Neural crest cell (in vitro differentiated cells): ENCODE measurements at regions not wholly inside any gene's neighbourhood (a gene's known extent, or its start where the extent isn't known, plus 50 kb on each side); places are given as distances from the start of the nearest gene placed in this dataset.
"Not testable (repeated sequence)": the region's sequence is repeated elsewhere in the genome, so short reads cannot be mapped to it uniquely, and the experiment has no call there.

Experiments used
- DNase-seq: peaks from one replicate; pipeline ENCODE4 v3.0.0; 2021; ENCODE audit warnings: low read depth, mixed read lengths, low spot score
- H3K27ac Mint-ChIP-seq: one replicate; pipeline ENCODE4 v1.8.0; 2021; ENCODE audit warnings: mild to moderate bottlenecking, mixed read lengths; ENCODE audit not compliant: unreplicated experiment
- H3K27me3 Mint-ChIP-seq: 2 replicates; pipeline ENCODE4 v1.8.0; 2021; ENCODE audit warnings: low read depth, mild to moderate bottlenecking, mixed read lengths
- H3K36me3 Mint-ChIP-seq: 2 replicates; pipeline ENCODE4 v1.8.0; 2021; ENCODE audit warnings: low read depth, mild to moderate bottlenecking, mixed read lengths
- H3K4me1 Mint-ChIP-seq: 2 replicates; pipeline ENCODE4 v1.8.0; 2021; ENCODE audit warnings: mixed read lengths
- H3K4me3 Mint-ChIP-seq: one replicate; pipeline ENCODE4 v1.8.0; 2021; ENCODE audit warnings: mild to moderate bottlenecking, mixed read lengths
- H3K9me3 Mint-ChIP-seq: 2 replicates; pipeline ENCODE4 v1.8.0; 2021; ENCODE audit warnings: mixed read lengths
- CTCF ChIP-seq: fragments of 200-600 bp; sonication (generic); conservative IDR thresholded peaks from 2 replicates; pipeline ENCODE4 v1.5.0; 2021; ENCODE audit warnings: antibody characterized with exemption, mild to moderate bottlenecking

GRCh38 chr10:9056521-9056920 lies 1002.0 kb downstream of the GATA3 start:
- DNase-seq: no peak
- TF ChIP-seq CTCF: no peak
- Mint-ChIP-seq H3K9me3 (no peaks in the 10 kb centered on the region), H3K4me1 (no peaks in the 10 kb centered on the region), H3K4me3 (no peak overlapping the region), H3K27ac (no peak overlapping the region), H3K36me3 (no peaks in the 10 kb centered on the region), H3K27me3 (peaks cover 28% of the 10 kb centered on the region)

- H3K27ac Mint-ChIP-seq, H3K9me3 Mint-ChIP-seq: not testable (repeated sequence)
Observed at GRCh38 chr10:9057293-9057692, 1002.8 kb downstream of the GATA3 start.

GRCh38 chr10:9060314-9060713 lies 1005.8 kb downstream of the GATA3 start:
- Mint-ChIP-seq H3K36me3 (no peaks in the 10 kb centered on the region), H3K27ac (no peak overlapping the region), H3K27me3 (peaks cover 33% of the 10 kb centered on the region), H3K9me3 (no peaks in the 10 kb centered on the region), H3K4me3 (no peak overlapping the region), H3K4me1 (no peaks in the 10 kb centered on the region)
- DNase-seq: no peak
- TF ChIP-seq CTCF: no peak

More at GRCh38 chr10:9057293-9057692, 1002.8 kb downstream of the GATA3 start:
- DNase-seq, H3K4me3 Mint-ChIP-seq, H3K36me3 Mint-ChIP-seq, H3K4me1 Mint-ChIP-seq: not testable (repeated sequence)
- H3K27me3 Mint-ChIP-seq: peaks cover 32% of the 10 kb centered on the region

GRCh38 chr10:9061871-9062270 lies 1007.4 kb downstream of the GATA3 start:
- Mint-ChIP-seq H3K4me3 (no peak overlapping the region), H3K27ac (no peak overlapping the region), H3K27me3 (peaks cover 36% of the 10 kb centered on the region), H3K36me3 (no peaks in the 10 kb centered on the region), H3K9me3 (no peaks in the 10 kb centered on the region), H3K4me1 (no peaks in the 10 kb centered on the region)
- TF ChIP-seq CTCF: no peak
- DNase-seq: no peak

GRCh38 chr10:9066152-9066551 lies 1011.7 kb downstream of the GATA3 start:
- Mint-ChIP-seq H3K27me3 (peaks cover 29% of the 10 kb centered on the region), H3K4me3 (no peak overlapping the region), H3K9me3 (no peaks in the 10 kb centered on the region), H3K27ac (no peak overlapping the region), H3K4me1 (no peaks in the 10 kb centered on the region), H3K36me3 (no peaks in the 10 kb centered on the region)
- no peak for DNase-seq
- TF ChIP-seq CTCF: no peak

GRCh38 chr10:9068003-9068402 lies 1013.5 kb downstream of the GATA3 start:
- peaks cover 29% of the 10 kb centered on the region for H3K27me3 Mint-ChIP-seq
- no peaks in the 10 kb centered on the region for H3K36me3 Mint-ChIP-seq
- DNase-seq: no peak
- no peak overlapping the region for H3K27ac Mint-ChIP-seq
- H3K4me1 Mint-ChIP-seq: no peaks in the 10 kb centered on the region
- H3K9me3 Mint-ChIP-seq: no peaks in the 10 kb centered on the region
- TF ChIP-seq CTCF: no peak
- H3K4me3 Mint-ChIP-seq: no peak overlapping the region
